Epithelial cell of proximal tubule (primary cell): ENCODE measurements at regions not wholly inside any gene's neighbourhood (a gene's known extent, or its start where the extent isn't known, plus 50 kb on each side); places are given as distances from the start of the nearest gene placed in this dataset.

Experiments
- DNase-seq: peaks from one replicate; pipeline ENCODE4 v3.0.0-alpha.2; 2011; ENCODE audit warnings: low read depth
- H3K4me3 ChIP-seq: 2 replicates; pipeline ENCODE4 v1.5.1; 2011; ENCODE audit warnings: low read depth, mild to moderate bottlenecking, low read length
- TF ChIP-seq, protein P1 (sequence below): conservative IDR thresholded peaks from 2 replicates; pipeline ENCODE4 v1.5.1; 2012; ENCODE audit warnings: low read depth, mild to moderate bottlenecking, low read length

DNA sequence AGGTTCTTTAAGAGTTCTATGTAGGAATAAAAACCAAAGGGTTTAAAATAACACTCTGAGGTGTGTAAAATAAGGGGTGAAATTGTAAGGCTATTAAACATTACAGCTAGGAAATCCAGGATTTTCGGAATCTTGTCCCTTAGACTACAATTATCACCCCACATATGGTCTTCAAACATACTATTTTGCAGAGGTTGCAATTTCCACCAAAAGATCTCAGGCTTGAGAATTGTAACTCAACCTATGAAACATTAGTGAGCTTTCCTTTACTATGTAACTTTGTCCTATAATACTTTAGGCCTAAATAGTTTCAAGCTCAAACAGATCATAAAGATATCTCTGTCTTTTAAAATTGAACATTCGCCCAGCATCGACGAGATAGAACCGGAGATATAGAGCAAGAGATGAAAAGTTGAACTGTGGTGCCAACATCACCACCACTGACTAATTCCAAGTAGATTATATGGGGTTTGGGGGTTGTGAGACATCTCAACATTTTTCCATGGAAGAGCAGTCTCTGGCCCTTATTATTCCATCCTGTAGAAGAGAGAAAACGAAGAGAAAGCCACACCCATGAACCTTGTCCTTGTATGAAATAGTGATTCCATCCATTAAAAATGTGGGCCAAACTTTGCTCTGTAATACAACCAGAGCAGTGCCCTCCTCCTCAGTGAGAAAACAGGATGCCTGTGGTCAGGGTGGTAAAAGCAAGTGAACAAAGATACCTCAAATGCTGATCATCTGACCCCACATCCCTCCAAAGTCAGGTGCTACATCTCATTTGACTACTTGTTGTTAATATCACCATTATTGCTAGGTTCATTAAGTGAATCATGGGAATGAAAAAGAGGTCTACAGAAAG, 284.5 kb upstream of the GJE1 start:
- TF ChIP-seq, protein P1, sequence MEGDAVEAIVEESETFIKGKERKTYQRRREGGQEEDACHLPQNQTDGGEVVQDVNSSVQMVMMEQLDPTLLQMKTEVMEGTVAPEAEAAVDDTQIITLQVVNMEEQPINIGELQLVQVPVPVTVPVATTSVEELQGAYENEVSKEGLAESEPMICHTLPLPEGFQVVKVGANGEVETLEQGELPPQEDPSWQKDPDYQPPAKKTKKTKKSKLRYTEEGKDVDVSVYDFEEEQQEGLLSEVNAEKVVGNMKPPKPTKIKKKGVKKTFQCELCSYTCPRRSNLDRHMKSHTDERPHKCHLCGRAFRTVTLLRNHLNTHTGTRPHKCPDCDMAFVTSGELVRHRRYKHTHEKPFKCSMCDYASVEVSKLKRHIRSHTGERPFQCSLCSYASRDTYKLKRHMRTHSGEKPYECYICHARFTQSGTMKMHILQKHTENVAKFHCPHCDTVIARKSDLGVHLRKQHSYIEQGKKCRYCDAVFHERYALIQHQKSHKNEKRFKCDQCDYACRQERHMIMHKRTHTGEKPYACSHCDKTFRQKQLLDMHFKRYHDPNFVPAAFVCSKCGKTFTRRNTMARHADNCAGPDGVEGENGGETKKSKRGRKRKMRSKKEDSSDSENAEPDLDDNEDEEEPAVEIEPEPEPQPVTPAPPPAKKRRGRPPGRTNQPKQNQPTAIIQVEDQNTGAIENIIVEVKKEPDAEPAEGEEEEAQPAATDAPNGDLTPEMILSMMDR, result no peak
- DNase-seq, result peak; percentile 61
- no peak overlapping the region for H3K4me3 ChIP-seq

DNA sequence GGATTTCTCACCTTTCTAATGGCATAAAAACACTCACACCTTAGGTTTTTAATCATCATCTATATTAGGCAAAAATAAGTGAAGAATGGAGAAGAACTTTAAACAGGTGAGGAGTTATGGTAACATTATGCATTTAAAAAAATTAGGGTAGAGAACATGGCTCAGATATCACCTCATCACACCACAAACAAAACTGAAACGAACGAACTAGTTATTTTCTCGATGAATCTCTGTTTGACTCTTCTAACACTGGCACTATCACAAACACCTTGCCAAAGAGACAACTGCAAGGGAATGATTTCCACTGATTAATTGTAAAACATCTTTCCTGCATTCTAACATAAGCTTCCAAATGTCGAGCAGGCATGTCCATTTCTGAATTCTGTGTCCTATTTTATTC, 286.1 kb upstream of the GJE1 start:
- DNase-seq, result no peak
- no peak overlapping the region for H3K4me3 ChIP-seq
- TF ChIP-seq, protein P1, result no peak

DNA sequence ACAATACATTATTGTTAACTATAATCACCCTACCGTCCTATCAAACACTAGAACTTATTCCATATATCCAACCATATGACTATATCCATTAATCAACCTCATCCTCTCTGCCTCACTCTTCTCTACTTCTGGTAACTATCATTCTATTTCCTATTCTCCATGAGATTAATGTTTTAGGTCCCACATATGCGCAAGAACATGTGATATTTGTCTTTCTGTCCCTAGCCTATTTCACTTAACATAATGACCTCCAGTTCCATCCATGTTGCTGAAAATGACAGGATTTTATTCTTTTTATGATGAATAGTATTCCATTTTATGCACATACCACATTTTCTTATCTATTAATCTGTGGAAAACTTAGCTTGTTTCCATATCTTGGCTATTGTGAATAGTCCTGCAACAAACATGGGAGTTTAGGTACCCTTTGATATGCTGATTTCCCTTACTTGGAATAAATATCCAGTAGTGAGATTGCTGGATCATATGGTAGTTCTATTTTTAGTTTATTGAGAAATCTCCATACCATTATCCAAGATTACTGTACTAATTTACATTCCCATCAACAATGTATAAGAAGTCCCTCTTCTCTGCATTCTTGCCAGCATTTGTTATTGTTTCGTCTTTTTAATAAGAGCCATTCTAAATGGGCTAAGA, 289.4 kb upstream of the GJE1 start:
- TF ChIP-seq, protein P1, result no peak
- H3K4me3 ChIP-seq, result no peak overlapping the region
- no peak for DNase-seq

DNA sequence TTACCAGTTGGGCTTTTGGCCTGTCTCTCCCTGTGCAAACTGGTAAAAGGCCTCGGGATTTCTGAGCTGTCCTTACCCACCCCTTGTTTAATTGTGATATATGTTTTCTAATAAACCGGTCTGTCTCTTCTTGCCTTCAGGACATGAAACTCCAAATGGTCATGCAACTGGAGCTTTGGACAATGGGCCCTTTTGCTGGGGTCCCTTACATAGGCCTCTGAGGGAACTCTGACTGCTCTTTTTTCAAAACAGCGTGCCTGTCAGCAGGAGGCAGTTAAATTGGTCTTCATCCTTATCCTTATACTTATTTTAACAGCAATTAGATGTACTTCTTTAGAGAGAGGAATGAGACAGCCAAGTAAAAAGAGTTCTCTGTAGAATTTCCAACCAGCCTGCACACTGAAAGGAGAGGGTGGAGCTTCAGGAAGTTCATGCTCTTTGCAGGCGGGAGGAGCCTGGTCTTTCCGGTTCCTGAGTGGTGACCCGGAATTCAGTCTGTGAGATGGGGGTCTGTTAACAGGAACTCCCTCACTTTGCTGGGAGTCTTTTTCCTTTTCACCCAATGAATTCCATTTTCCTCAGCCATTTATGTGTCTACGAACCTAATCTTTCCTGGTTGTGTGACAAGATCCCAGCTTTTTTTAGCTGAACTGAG, 299.6 kb upstream of the GJE1 start:
- no peak overlapping the region for H3K4me3 ChIP-seq
- TF ChIP-seq, protein P1, result no peak
- DNase-seq, result no peak

DNA sequence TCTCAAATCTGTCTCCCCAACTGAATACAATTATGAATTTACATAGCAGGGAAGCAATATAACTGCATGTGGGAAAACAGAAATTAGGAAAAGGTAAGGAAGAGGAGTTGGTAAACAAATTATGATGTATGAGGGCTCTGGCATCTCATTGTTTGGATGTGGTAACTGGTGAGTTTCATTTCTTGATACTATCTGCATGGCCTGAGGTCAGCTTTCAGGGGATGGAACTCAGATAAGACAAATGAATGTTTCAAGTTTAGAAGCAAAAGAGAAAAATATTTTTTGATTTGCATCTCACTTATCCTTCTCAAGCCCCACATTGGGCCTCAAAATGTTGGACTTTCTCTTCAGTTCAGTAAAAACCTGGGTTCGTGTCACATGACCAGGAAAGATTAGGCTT, 302.2 kb upstream of the GJE1 start:
- no peak overlapping the region for H3K4me3 ChIP-seq
- DNase-seq, result no peak
- TF ChIP-seq, protein P1, result no peak

DNA sequence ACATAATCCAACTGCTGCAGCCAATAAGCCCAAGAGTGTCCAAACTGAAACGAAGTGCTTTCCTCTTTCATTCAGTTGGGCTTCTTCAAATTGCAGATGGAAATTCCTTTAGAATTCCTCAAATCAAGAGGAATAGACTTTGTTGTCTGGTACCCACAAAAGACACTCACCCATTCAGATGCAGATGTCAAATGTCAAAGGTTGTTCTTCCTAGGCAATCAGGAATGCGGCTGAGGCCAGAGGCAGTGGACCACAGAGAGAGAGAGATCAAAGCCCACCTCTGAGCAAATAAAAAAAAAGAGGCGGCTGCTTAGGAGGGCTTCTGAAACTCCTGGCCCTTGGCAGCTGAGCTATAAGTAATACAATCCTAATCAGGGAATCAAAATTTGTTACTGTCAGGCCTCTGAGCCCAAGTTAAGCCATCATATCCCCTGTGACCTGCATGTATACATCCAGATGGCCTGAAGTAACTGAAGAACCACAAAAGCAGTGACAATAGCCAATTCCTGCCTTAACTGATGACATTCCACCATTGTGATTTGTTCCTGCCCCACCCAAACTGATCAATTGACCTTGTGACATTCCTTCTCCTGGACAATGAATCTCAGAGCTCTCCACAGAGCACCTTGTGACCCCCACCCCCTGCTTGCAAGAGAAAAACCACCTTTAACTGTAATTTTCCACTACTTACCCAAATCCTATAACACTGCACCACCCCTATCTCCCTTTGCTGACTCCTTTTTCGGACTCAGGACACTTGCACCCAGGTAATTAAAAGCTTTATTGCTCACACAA, 303.0 kb upstream of the GJE1 start:
- DNase-seq, result no peak
- TF ChIP-seq, protein P1, result no peak
- no peak overlapping the region for H3K4me3 ChIP-seq
